ENCODE measurements at regions not wholly inside any gene's neighbourhood (a gene's known extent, or its start where the extent isn't known, plus 50 kb on each side); places are given as distances from the start of the nearest gene placed in this dataset.

GRCh38 chr12:105954951-105955931 lies 183.5 kb downstream of the NUAK1 start:
- no peak for DNase-seq (ENCODE audit: low read depth)

GRCh38 chr12:105955976-105956375 lies 182.8 kb downstream of the NUAK1 start:
- DNase-seq (ENCODE audit: low read depth) = no peak

GRCh38 chr12:105956662-105957457 lies 181.9 kb downstream of the NUAK1 start:
- no peak for DNase-seq (ENCODE audit: low read depth)

- no peak for DNase-seq (ENCODE audit: low read depth)
Observed at GRCh38 chr12:105960319-105961083, 178.3 kb downstream of the NUAK1 start.

- no peak for DNase-seq (ENCODE audit: low read depth)
Observed at GRCh38 chr12:105961821-105962671, 176.7 kb downstream of the NUAK1 start.

- DNase-seq (ENCODE audit: low read depth) = no peak
Observed at GRCh38 chr12:105967038-105967776, 171.5 kb downstream of the NUAK1 start.

- no peak for DNase-seq (ENCODE audit: low read depth)
Observed at GRCh38 chr12:105968025-105968424, 170.7 kb downstream of the NUAK1 start.

- DNase-seq (ENCODE audit: low read depth) = no peak
Observed at GRCh38 chr12:105970885-105971284, 167.9 kb downstream of the NUAK1 start.

- no peak for DNase-seq (ENCODE audit: low read depth)
Observed at GRCh38 chr12:105974738-105975137, 164.0 kb downstream of the NUAK1 start.

- no peak for DNase-seq (ENCODE audit: low read depth)
Observed at GRCh38 chr12:105975351-105975750, 163.4 kb downstream of the NUAK1 start.

- DNase-seq (ENCODE audit: low read depth) = no peak
Observed at GRCh38 chr12:105977236-105977635, 161.5 kb downstream of the NUAK1 start.

GRCh38 chr12:105977652-105978051 lies 161.1 kb downstream of the NUAK1 start:
- DNase-seq (ENCODE audit: low read depth) = no peak

- no peak for DNase-seq (ENCODE audit: low read depth)
Observed at GRCh38 chr12:105978276-105978675, 160.5 kb downstream of the NUAK1 start.

- DNase-seq (ENCODE audit: low read depth) = no peak
Observed at GRCh38 chr12:105978686-105979085, 160.1 kb downstream of the NUAK1 start.

GRCh38 chr12:105980085-105980484 lies 158.7 kb downstream of the NUAK1 start:
- no peak for DNase-seq (ENCODE audit: low read depth)

GRCh38 chr12:105980533-105980932 lies 158.2 kb downstream of the NUAK1 start:
- DNase-seq (ENCODE audit: low read depth) = no peak

- DNase-seq (ENCODE audit: low read depth) = no peak
Observed at GRCh38 chr12:105982022-105982421, 156.7 kb downstream of the NUAK1 start.

GRCh38 chr12:105983622-105984320 lies 155.0 kb downstream of the NUAK1 start:
- DNase-seq (ENCODE audit: low read depth) = no peak

- no peak for DNase-seq (ENCODE audit: low read depth)
Observed at GRCh38 chr12:105985383-105985782, 153.4 kb downstream of the NUAK1 start.
